CD4-positive, CD25-positive, alpha-beta regulatory T cell (primary cell): ENCODE measurements at regions not wholly inside any gene's neighbourhood (a gene's known extent, or its start where the extent isn't known, plus 50 kb on each side); places are given as distances from the start of the nearest gene placed in this dataset.
A peak's percentile ranks its signal among the peaks of the same experiment; 100 is the strongest.
"Not testable (repeated sequence)": the region's sequence is repeated elsewhere in the genome, so short reads cannot be mapped to it uniquely, and the experiment has no call there.

Experiments
- ATAC-seq, 2 donors: fragments of 150-1000 bp; cut with Tn5 transposase; one replicate each; pipeline ENCODE4 v1.10.0; 2021; ENCODE audit warnings: low read depth in 2 of 2, moderate number of reproducible peaks in 2 of 2, moderate library complexity in 1 of 2
- DNase-seq, 3 donors: peaks; one replicate each; pipeline versions ENCODE4 v3.0.0 to v3.0.0-alpha.2; 2012 to 2022; ENCODE audit warnings: mixed read lengths in 1 of 3
- H3K27ac ChIP-seq: one replicate; pipeline ENCODE4 v1.7.0; 2013; ENCODE audit warnings: mild to moderate bottlenecking, low read length; ENCODE audit not compliant: insufficient read depth, poor library complexity, severe bottlenecking
- H3K27me3 ChIP-seq: one replicate; pipeline ENCODE4 v1.7.0; 2013; ENCODE audit warnings: low read length; ENCODE audit not compliant: control insufficient read depth, insufficient read depth
- H3K36me3 ChIP-seq: one replicate; pipeline ENCODE4 v1.7.0; 2013; ENCODE audit warnings: mild to moderate bottlenecking, low read length, moderate library complexity; ENCODE audit not compliant: control insufficient read depth, insufficient read depth
- H3K4me1 ChIP-seq: 2 replicates; pipeline ENCODE4 v1.7.0; 2013; ENCODE audit warnings: mild to moderate bottlenecking, low read length; ENCODE audit not compliant: insufficient read depth, control insufficient read depth, poor library complexity, severe bottlenecking
- H3K4me3 ChIP-seq: one replicate; pipeline ENCODE4 v1.7.0; 2013; ENCODE audit warnings: low read depth, mild to moderate bottlenecking, low read length, moderate library complexity
- H3K9me3 ChIP-seq, 2 experiments: 1 replicate in 1 of 2; 2 replicates in 1 of 2; pipeline ENCODE4 v1.7.0; 2013; ENCODE audit warnings: low read length in 2 of 2, mild to moderate bottlenecking in 1 of 2, moderate library complexity in 1 of 2; ENCODE audit not compliant: control insufficient read depth in 2 of 2
- H3K27ac Mint-ChIP-seq, 3 donors: one replicate each; pipeline ENCODE4 v1.8.0; 2020 to 2022; ENCODE audit warnings: mild to moderate bottlenecking in 3 of 3, mixed read lengths in 3 of 3, moderate library complexity in 2 of 3
- H3K27me3 Mint-ChIP-seq: one replicate; pipeline ENCODE4 v1.8.0; 2022; ENCODE audit warnings: mild to moderate bottlenecking, mixed read lengths
- H3K36me3 Mint-ChIP-seq: one replicate; pipeline ENCODE4 v1.8.0; 2020; ENCODE audit warnings: mixed read lengths
- H3K4me1 Mint-ChIP-seq, 4 donors: one replicate each; pipeline ENCODE4 v1.8.0; 2020 to 2022; ENCODE audit warnings: mixed read lengths in 4 of 4, mild to moderate bottlenecking in 1 of 4
- H3K4me3 Mint-ChIP-seq, 4 donors: one replicate each; pipeline ENCODE4 v1.8.0; 2020 to 2022; ENCODE audit warnings: mild to moderate bottlenecking in 4 of 4, mixed read lengths in 4 of 4, moderate library complexity in 3 of 4
- H3K9me3 Mint-ChIP-seq, 7 donors: one replicate each; pipeline ENCODE4 v1.8.0; 2020 to 2022; ENCODE audit warnings: mixed read lengths in 7 of 7, mild to moderate bottlenecking in 3 of 7, moderate library complexity in 2 of 7

DNA sequence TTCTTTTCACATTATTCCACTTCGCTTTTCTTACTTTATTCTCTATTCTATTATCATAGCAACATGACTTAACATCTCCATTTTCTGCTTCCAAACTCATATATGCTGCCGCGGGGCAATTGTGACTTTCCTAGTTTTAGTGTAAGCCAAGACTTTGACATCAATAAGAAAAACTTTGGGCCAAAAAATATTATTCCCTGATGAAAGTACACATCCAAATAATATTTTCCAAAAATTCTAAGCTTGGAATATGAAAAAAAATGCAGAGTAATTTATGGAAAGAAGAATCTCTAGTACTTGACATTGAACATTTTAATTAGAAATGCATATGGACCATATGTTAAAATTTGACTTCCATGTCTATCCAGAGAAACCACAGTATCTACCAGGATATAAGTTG lies 995.1 kb upstream of the INTU start:
- no peak overlapping the region for H3K4me3 ChIP-seq
- no peaks in the 10 kb centered on the region for H3K36me3 ChIP-seq
- H3K9me3 ChIP-seq = no peaks in the 10 kb centered on the region
- Mint-ChIP-seq H3K9me3 (peaks cover 4 to 16% (median 9%) of the 10 kb centered on the region in 7 donors), H3K27me3 (no peaks in the 10 kb centered on the region), H3K4me1 (no peaks in the 10 kb centered on the region), H3K27ac (no peak overlapping the region), H3K36me3 (no peaks in the 10 kb centered on the region), H3K4me3 (no peak overlapping the region)
- H3K27ac ChIP-seq = no peak overlapping the region
- DNase-seq (no peak), ATAC-seq (no peak)
- no peaks in the 10 kb centered on the region for H3K4me1 ChIP-seq
- no peaks in the 10 kb centered on the region for H3K27me3 ChIP-seq

DNA sequence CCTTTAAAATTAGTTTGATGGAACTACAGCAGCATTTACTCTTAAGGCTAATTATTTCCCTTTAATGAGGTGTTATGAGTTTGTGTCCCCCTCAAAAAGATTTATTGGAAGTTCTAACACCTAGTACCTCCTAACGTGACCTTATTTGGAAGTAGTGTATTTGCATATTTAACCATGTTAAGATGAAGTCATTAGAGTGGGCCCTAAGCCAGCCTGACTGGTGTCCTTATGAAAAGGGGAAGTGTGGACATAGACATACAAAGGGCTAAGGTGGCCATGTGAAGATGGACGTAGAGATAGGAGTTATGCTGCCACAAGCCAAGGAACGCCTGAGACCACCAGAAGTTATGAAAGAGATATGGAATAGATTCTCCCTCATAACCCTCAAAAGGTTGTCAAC lies 985.4 kb upstream of the INTU start:
- H3K4me3 ChIP-seq = no peak overlapping the region
- H3K4me1 ChIP-seq = no peaks in the 10 kb centered on the region
- no peaks in the 10 kb centered on the region for H3K4me1 Mint-ChIP-seq
- no peak overlapping the region for H3K27ac Mint-ChIP-seq
- H3K27me3 Mint-ChIP-seq = no peaks in the 10 kb centered on the region
- no peak overlapping the region for H3K27ac ChIP-seq
- no peaks in the 10 kb centered on the region for H3K9me3 ChIP-seq
- no peak for ATAC-seq
- no peaks in the 10 kb centered on the region for H3K36me3 Mint-ChIP-seq
- no peaks in the 10 kb centered on the region for H3K27me3 ChIP-seq
- no peak overlapping the region for H3K4me3 Mint-ChIP-seq
- H3K9me3 Mint-ChIP-seq = peaks cover 1 to 10% (median 4%) of the 10 kb centered on the region in 7 donors
- no peaks in the 10 kb centered on the region for H3K36me3 ChIP-seq
- DNase-seq = no peak

DNA sequence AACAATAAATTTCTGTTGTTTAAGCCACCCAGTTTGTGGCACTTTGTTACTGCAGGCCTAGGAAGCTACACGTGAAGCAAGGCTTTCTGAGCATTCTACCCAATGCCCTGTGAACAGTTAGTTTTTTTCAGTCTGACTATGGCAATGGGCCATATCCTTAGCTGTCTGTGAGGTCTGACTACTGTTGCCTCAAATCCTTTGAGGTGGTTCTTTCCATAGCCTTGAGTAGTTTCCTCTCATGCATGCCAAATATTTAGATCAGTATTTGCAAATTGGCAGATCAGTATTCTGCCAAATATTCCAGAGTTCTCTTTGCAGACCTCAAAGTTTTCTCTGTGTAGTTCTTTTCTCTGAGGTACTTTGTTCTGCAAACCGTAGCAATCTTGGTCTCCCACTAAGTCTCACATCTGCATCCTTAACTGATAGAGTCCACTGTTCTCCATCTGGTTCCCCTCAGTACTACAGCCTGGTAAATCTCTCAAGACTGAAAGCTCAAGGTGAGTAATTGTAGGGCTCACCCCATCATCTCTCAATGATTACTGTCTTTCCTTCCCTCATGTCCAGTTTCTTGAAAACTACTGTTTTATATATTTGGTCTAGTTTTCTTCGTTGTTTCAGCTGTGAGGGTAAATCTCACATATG lies 984.9 kb upstream of the INTU start:
- Histone ChIP-seq H3K4me1 (no peaks in the 10 kb centered on the region), H3K9me3 (no peaks in the 10 kb centered on the region), H3K36me3 (no peaks in the 10 kb centered on the region), H3K4me3 (no peak overlapping the region), H3K27ac (no peak overlapping the region), H3K27me3 (no peaks in the 10 kb centered on the region)
- DNase-seq (no peak), ATAC-seq (no peak)
- Mint-ChIP-seq H3K4me3 (no peak overlapping the region), H3K27ac (no peak overlapping the region), H3K4me1 (no peaks in the 10 kb centered on the region), H3K36me3 (no peaks in the 10 kb centered on the region), H3K9me3 (peaks cover 1 to 13% (median 4%) of the 10 kb centered on the region in 7 donors), H3K27me3 (no peaks in the 10 kb centered on the region)

DNA sequence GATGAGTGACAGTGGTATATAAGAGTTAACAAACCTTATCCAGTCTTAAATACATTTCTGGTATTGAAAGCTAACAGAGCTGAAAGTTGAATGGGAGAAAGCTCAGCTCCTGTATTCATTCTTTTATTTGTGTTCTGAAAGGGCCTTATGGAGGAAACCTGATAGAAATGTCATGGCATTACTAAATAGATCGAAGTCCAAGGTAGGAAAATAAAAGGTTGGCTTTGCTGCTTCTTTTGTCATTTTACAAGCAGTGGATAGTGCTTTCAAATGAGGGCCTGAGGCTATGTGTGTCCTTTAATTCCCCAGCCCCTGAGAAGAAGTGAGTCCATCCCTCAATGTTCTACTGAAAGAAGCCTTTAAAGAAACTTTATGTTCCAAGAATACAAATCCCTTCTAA lies 974.3 kb upstream of the INTU start:
- DNase-seq = no peak
- Mint-ChIP-seq H3K4me3 (no peak overlapping the region), H3K4me1 (no peaks in the 10 kb centered on the region), H3K36me3 (no peaks in the 10 kb centered on the region), H3K9me3 (peaks cover 0 to 4% (median 0%) of the 10 kb centered on the region in 7 donors), H3K27ac (no peak overlapping the region), H3K27me3 (no peaks in the 10 kb centered on the region)
- Histone ChIP-seq H3K9me3 (no peaks in the 10 kb centered on the region), H3K4me1 (no peaks in the 10 kb centered on the region), H3K36me3 (no peaks in the 10 kb centered on the region), H3K27ac (no peak overlapping the region), H3K4me3 (no peak overlapping the region), H3K27me3 (no peaks in the 10 kb centered on the region)
- no peak for ATAC-seq

DNA sequence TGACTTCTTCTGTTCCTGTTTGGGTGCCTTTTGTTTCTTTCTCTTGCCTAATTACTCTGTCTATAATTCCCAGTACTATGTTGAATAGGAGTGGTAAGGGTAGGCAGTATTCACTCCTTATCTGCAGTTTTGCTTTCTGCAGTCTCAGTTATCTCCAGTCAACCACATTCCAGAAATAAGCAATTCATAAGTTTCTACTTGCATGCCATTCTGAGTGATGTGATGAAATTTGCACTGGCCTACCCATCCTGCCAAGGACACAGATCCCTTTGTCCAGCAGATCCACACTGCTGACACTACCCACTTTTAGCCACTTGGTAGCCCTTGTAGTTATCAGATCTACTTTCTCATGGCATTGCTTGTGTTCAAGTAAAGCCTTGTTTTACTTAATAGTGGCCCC lies 971.6 kb upstream of the INTU start:
- Mint-ChIP-seq H3K4me1 (no peaks in the 10 kb centered on the region), H3K4me3 (no peak overlapping the region), H3K9me3 (peaks cover 0 to 4% (median 0%) of the 10 kb centered on the region in 7 donors), H3K27ac (no peak overlapping the region), H3K36me3 (no peaks in the 10 kb centered on the region), H3K27me3 (no peaks in the 10 kb centered on the region)
- Histone ChIP-seq H3K9me3 (no peaks in the 10 kb centered on the region), H3K4me1 (no peaks in the 10 kb centered on the region), H3K36me3 (no peaks in the 10 kb centered on the region), H3K4me3 (no peak overlapping the region), H3K27me3 (no peaks in the 10 kb centered on the region), H3K27ac (no peak overlapping the region)
- ATAC-seq (no peak), DNase-seq (no peak)

DNA sequence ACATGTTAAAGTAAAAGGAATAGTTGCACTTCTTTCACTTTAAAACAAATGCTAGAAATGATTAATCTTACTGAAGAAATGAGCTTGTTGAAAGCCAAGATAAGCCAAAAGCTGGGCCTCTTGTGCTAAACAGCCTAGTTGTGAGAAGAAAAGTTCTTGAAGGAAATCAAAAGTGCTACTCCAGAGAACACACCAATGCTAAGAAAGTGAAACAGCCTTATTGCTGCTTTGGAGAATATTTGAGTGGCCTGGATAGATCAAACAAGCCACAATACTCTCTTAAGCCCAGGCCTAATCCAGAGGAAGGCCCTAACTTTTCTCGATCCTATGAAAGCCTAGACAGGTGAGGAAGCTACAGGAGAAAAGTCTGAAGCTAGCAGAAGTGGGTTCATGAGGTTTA lies 967.9 kb upstream of the INTU start:
- Histone ChIP-seq H3K27me3 (no peaks in the 10 kb centered on the region), H3K27ac (no peak overlapping the region), H3K4me1 (no peaks in the 10 kb centered on the region), H3K4me3 (no peak overlapping the region), H3K9me3 (no peaks in the 10 kb centered on the region), H3K36me3 (no peaks in the 10 kb centered on the region)
- Mint-ChIP-seq H3K27ac (no peak overlapping the region), H3K4me1 (no peaks in the 10 kb centered on the region), H3K4me3 (no peak overlapping the region), H3K36me3 (no peaks in the 10 kb centered on the region), H3K9me3 (peaks cover 0 to 7% (median 0%) of the 10 kb centered on the region in 7 donors), H3K27me3 (no peaks in the 10 kb centered on the region)
- DNase-seq = no peak
- no peak for ATAC-seq

DNA sequence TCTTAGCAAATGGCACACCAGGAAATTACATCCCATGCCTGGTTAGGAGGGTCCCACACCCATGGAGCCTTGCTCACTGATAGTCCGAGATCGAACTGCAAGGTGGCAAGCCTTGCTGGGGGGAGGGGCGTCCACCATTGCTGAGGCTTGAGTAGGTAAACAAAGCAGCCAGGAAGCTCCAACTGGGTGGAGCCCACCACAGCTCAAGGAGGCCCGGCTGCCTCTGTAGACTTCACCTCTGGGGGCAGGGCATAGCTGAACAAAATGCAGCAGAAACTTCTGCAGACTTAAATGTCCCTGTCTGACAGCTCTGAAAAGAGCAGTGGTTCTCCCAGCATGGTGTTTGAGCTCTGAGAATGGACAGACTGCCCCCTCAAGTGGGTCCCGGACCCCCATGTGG lies 962.7 kb upstream of the INTU start:
- not testable (repeated sequence) for ATAC-seq, H3K27me3 Mint-ChIP-seq, H3K4me3 Mint-ChIP-seq, H3K4me1 Mint-ChIP-seq, H3K9me3 ChIP-seq, H3K36me3 Mint-ChIP-seq, H3K4me3 ChIP-seq, H3K4me1 ChIP-seq, H3K27ac Mint-ChIP-seq, H3K27me3 ChIP-seq, DNase-seq, H3K36me3 ChIP-seq, H3K27ac ChIP-seq
- H3K9me3 Mint-ChIP-seq = peaks cover 0 to 14% (median 4%) of the 10 kb centered on the region in 7 donors

DNA sequence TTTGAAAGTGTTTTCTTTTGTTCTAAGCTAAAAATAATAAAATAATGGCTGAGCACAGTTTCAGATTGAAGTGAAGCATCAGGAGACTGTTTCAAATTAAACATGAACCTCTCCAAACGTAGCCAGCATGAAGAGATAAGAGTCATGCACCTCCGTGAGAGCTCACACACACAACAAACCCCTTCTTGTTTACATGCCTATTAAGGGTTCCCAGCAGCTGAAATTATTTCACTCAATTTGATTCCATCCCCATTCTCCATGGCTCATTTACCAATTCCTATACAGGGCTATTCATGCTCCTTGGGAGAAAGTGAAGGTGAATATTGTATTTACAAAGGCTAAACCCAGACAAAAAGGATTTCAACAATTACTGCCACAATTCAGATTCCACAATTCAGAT lies 954.1 kb upstream of the INTU start:
- Mint-ChIP-seq H3K27ac (peak overlapping the region in 1 of 3 donors; percentile 63), H3K36me3 (no peaks in the 10 kb centered on the region), H3K4me3 (no peak overlapping the region), H3K4me1 (no peaks in the 10 kb centered on the region), H3K27me3 (no peaks in the 10 kb centered on the region), H3K9me3 (peaks cover 0 to 5% (median 2%) of the 10 kb centered on the region in 7 donors)
- Histone ChIP-seq H3K4me3 (no peak overlapping the region), H3K27ac (no peak overlapping the region), H3K9me3 (no peaks in the 10 kb centered on the region), H3K4me1 (no peaks in the 10 kb centered on the region), H3K27me3 (no peaks in the 10 kb centered on the region), H3K36me3 (no peaks in the 10 kb centered on the region)
- ATAC-seq (no peak), DNase-seq (no peak)
